Retina (tissue), 1 donor: ENCODE measurements at regions not wholly inside any gene's neighbourhood (a gene's known extent, or its start where the extent isn't known, plus 50 kb on each side); places are given as distances from the start of the nearest gene placed in this dataset.
"Not testable (repeated sequence)": the region's sequence is repeated elsewhere in the genome, so short reads cannot be mapped to it uniquely, and the experiment has no call there.

ENCODE experiments used
- DNase-seq: peaks from one replicate; pipeline ENCODE4 v3.0.0-alpha.2; 2016

GRCh38 chr2:123614596-123614995 is 410.5 kb upstream of the CNTNAP5 start:
- DNase-seq = no peak

- DNase-seq = not testable (repeated sequence)
Measured at GRCh38 chr2:123618642-123619041, 406.4 kb upstream of the CNTNAP5 start.

GRCh38 chr2:123624816-123625215 is 400.3 kb upstream of the CNTNAP5 start:
- no peak for DNase-seq

DNA sequence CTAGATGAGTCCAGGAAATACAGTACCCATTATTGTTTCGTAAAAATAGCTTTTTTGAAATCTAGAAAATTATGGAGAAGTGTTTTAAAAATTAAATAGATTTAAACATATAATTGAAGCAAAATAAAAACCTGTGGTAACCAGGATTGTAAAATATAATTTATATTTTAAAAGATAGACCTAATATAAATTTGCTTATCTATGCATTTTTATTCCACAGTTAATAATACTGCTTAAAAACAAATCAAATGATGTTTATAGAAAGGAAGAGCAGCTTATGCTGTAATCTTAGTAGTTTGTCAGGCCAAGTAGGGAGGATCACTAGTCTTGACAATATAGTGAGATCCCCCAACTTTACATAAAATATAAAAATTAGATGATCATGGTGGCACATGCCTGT is 388.9 kb upstream of the CNTNAP5 start:
- no peak for DNase-seq

DNA sequence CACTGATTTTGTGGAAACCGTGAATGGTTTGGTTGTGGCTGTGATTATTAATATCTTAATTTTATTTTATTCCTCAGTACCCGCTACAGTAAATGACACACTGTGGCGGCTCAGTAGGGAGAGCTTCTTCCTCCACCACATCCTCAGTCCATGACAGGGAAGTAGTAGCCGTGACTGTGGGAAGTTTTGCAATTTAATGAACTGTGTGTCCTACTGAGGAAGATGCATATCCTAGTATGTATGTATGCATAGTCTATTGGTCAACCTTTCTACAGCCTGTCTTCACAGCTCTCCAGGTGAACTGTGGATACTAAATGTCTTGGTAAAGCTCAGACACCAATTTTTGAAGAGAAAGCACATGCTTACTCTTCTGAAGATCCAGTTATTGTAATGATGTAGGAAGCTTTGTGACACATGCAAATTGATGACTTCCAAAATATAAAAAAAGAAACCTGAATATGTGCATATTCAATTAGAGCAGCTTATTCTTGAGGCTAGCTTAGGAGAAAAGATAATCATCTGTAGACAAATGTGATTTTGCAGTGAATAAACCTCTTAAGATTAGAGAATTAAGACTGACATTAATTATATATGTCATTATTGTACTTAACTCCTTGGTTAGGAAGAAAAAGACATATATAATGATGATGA is 384.3 kb upstream of the CNTNAP5 start:
- DNase-seq = no peak

- DNase-seq = no peak
Measured at GRCh38 chr2:123644053-123644452, 381.0 kb upstream of the CNTNAP5 start.

GRCh38 chr2:123648016-123648415 is 377.1 kb upstream of the CNTNAP5 start:
- no peak for DNase-seq

DNA sequence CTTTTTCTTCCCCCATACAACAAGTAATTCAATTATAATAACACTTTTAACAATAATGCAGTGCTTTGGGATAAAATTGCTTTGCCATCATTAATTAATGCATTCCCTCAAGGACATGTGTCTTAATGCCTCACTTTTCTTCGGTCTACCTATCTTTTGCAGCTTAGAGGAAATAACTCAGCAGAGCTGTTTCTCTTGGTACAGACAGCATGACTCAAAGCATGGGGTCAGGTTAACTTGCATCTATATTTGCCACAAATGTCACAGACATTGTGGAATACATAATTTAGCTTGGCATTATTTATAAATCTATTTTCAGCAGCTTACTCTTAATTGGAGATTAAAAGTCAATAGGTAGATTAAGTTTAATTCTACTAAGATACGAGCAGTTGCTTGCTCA is 376.1 kb upstream of the CNTNAP5 start:
- no peak for DNase-seq

- DNase-seq = no peak
Measured at GRCh38 chr2:123651151-123651550, 373.9 kb upstream of the CNTNAP5 start.

DNA sequence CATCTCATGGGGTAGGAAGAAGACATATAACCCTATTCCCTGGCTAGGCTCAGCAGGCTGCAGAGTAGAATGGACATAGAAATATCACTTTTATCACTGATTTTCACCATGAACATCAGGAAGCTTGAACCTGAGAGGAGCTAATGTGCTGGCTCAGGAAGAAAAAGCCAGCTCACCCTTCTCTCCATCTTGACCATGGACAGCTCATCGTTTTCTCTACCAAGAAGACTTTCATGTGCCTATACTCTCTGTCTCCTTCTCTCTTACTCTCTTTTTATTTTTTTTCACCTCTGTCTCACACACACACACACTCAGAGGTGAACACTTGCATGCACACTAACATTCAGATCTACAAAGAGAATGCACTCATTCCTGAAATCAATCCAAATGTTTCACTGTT is 372.8 kb upstream of the CNTNAP5 start:
- DNase-seq = no peak

DNA sequence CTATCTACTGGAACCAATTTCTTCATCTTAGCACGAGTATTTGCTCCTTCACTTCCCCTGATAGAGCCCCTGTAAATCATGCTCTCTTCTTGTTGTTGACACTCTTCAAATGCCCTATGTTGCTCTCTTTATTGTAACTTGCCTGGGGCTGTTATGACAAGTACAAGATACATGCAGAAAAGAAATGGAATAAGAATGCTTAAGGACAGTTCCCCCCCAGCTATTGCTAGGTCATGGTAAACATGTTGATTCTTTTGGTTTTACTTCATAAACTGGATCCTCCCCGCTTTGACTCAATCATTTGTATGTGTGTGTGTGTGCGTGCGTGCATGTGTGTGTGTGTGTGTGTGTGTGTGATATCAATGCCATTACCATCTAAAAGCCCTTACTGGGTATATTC is 368.5 kb upstream of the CNTNAP5 start:
- DNase-seq = no peak

GRCh38 chr2:123659120-123659519 is 366.0 kb upstream of the CNTNAP5 start:
- no peak for DNase-seq

DNA sequence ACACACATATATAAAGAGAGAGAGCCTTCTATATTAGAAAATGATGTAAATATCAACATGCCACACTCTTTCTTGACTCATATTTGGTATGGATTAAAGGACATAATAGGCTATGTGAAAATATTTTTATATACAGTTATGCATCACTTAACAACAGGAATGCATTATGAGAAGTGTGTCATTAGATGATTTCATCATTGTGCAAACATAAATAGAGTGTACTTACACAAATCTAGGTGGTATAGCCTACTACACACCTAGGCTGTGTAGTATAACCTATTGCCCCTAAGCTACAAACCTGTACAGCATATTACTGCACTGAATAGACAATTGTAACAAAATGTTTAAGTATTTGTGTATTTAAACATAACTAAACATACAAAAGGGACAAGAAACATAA is 354.8 kb upstream of the CNTNAP5 start:
- DNase-seq = no peak

- DNase-seq = not testable (repeated sequence)
Measured at GRCh38 chr2:123683797-123684196, 341.3 kb upstream of the CNTNAP5 start.

DNA sequence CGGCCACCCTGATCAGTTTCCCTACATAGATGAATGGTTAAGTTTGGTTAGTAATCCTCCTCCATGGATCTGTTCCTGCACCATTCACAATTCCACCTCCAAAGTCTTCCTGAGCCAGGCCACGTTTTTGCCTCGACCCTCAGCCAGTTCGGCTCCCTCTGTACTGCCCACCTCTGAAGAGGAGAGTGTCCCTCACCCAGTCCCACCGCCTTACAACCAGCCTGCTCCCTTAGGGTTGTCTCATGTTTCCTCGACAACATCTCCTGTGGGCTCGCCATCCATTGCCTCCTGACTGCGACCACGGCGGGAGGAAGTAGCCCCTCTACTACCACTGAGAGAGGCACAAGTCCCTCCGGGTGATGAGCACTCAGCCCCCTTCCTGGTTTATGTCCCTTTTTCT is 338.0 kb upstream of the CNTNAP5 start:
- DNase-seq = no peak

GRCh38 chr2:123688231-123688940 is 336.7 kb upstream of the CNTNAP5 start:
- DNase-seq = no peak

GRCh38 chr2:123692121-123692520 is 333.0 kb upstream of the CNTNAP5 start:
- no peak for DNase-seq

DNA sequence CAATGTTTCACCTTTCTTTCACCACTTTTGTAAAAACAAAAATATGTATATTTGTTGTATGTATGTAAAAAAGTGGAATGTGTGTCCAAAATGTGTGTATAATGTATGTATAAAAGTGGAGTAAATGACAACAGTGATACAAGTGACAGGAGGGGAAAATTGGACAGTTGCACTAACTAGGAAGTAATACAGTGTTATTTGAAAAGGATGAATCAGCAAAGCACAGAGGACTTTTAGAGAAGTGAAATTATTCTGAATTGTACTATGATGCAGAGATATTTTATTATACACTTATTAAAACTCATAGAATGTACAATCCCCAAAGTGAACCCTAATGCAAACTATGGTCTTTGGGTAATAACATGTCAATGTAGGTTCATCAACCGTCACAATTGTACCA is 331.3 kb upstream of the CNTNAP5 start:
- no peak for DNase-seq

DNA sequence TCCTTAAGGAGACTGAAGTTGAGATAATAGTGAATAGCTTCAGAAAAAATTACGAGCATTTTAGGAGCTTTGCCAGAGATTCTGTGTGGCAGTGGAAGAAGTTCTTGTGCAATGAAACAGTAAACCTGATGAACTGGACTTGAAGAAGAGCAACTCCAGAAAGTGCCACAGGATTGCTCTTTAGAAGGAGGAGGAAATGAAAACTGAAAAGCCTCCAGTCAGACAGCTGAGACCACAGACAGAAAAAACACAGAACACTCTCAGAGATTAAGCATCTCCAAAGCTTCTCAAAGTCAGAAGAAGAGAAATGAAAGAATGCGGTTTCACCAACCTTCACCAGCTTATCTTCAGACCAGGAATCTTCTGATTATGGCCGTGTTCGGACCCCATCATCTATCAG is 329.7 kb upstream of the CNTNAP5 start:
- no peak for DNase-seq

DNA sequence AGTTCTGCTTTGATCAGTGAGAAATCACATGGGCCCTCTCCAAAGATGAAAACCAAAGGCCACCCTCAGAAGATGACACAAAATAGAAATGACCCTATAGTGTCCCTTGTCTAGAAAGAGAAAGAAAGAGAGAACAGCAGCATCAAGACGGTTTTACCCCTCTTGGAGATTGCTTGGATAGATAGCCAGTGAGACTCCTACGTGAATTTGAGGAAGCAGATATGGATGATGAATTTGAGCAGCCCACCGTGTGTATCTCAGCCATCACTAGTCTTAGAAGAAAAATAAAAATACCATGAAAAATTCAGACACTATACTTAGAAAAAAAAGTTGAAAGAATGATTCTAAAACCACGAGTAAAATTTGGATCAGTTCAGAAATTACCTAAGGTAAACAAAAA is 329.1 kb upstream of the CNTNAP5 start:
- DNase-seq = no peak

DNA sequence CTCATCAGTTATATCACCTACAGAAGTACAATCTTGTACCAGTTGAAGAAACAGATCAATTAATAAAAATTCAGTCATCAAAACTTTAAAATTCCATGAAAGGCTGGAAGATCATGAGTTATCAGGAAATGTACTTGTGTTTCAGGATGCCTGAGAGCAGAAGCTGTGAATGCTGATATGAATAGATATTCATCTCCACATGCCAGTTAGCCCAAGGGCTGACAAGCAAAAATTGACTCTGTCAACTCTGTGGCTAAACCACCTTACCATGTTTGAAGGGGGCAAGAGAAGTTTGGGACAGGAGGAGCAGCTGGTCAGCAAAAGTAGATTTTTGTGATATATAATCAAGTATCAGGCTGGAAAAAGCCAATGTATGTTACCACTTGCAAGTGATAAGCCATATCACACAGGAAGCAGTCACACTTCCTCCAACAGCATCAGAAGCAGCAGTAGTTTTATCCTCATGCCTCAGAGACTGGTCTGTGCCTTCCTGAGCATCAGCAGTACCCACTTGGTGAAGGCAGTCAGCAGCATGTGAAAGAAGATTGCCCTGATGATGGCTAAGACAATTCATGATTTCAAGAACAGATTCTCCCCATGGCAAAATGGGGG is 328.2 kb upstream of the CNTNAP5 start:
- no peak for DNase-seq

GRCh38 chr2:123715467-123715982 is 309.6 kb upstream of the CNTNAP5 start:
- no peak for DNase-seq

DNA sequence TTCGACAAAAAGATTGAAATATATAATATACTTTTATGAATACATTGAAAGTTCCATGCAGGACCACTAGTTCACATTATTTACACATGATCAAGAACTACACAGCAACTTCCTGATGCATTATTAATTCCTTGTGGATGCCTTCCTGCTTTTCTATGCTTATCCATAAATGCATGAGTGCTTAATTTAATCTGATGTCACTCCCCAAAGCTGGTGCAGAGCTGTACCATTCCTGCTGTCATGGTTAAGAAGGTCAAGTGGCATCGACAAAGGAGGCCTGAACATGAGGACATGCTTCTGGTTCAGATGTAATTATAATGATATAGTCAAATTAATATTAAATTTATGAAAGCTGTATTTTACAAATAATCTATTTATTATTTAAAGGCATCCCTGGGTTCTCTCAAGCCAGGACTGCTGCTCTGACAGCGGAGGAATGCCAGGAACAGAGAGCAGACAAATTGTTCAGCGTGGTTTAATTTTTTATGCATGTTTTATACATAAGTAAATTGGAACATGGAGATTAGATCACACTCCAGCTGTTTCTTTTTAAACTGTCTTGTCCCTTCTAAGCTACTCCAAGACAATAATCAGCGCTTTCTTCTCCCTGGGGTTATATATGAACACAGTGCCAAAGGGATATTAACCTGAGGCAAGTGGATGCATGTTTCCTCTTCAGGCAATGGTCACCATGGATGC is 307.3 kb upstream of the CNTNAP5 start:
- peak; percentile 37 for DNase-seq

DNA sequence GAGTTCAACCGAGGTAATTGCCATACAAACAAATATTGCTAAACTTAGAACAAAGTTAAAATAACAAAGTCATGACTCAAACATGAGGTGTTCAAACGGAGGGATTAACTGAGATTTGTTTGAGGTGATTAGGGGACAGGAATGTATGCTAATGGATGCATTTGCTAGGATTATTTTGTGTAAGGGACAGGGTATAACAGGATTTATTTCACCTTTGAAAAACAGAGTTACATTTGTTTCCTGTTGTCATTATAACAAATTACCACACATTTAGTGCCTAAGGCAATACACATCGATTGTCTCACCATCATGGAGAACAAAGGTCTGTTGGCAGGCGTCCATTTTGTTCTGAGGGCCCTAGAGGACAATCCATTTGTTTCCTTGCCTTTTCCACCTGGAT is 304.3 kb upstream of the CNTNAP5 start:
- no peak for DNase-seq
